Mucosa of descending colon (tissue), 3 donors: ENCODE measurements at regions not wholly inside any gene's neighbourhood (a gene's known extent, or its start where the extent isn't known, plus 50 kb on each side); places are given as distances from the start of the nearest gene placed in this dataset.

Experiments
- ATAC-seq: fragments of 200-7000 bp; cut with Tn5 transposase; one replicate; pipeline ENCODE4 v1.9.1; 2020; ENCODE audit warnings: mild to moderate bottlenecking, moderate library complexity
- DNase-seq, 3 donors: peaks; one replicate each; pipeline ENCODE4 v3.0.0-alpha.2; 2020
- H3K36me3 ChIP-seq: fragments of 200-600 bp; one replicate; pipeline ENCODE4 v1.8.0; 2021; ENCODE audit warnings: low read depth, mild to moderate bottlenecking
- H3K4me1 ChIP-seq: fragments of 200-600 bp; one replicate; pipeline ENCODE4 v1.8.0; 2021; ENCODE audit warnings: low read depth, mild to moderate bottlenecking
- H3K4me3 ChIP-seq: fragments of 200-600 bp; one replicate; pipeline ENCODE4 v1.8.0; 2021; ENCODE audit warnings: mild to moderate bottlenecking
- H3K9me3 ChIP-seq: fragments of 200-600 bp; one replicate; pipeline ENCODE4 v1.8.0; 2021; ENCODE audit warnings: mild to moderate bottlenecking
- CTCF ChIP-seq: fragments of 200-600 bp; IDR thresholded peaks from one replicate; pipeline ENCODE4 v1.8.0; 2022; ENCODE audit warnings: antibody characterized with exemption, mild to moderate bottlenecking
- intact Hi-C, 2 donors: fragments of 100-400 bp; cut with DNase I in 1 of 2; cut with micrococcal nuclease in 1 of 2; formaldehyde crosslinking; loops; one replicate each; pipeline versions ENCODE4 v1.11.0 to v1.11.1; 2022; cut with DNase I, micrococcal nuclease
- donor health status: DM: no; HTN: no; CAD: no; lungs with moderate emphysema.
- donor health status: DM: no; HTN: no; CAD: no.
- donor health status: DM: no; HTN: yes; CAD: no.

- Histone ChIP-seq H3K36me3 (no peaks in the 10 kb centered on the region), H3K4me3 (no peak overlapping the region), H3K9me3 (no peaks in the 10 kb centered on the region), H3K4me1 (no peaks in the 10 kb centered on the region)
- intact Hi-C loops: no loop called here
- no peak for ATAC-seq
- DNase-seq: no peak
- no peak for TF ChIP-seq CTCF
These were observed 523.9 kb upstream of the ADGRL4 start for GRCh38 chr1:79530476-79530875.

DNA sequence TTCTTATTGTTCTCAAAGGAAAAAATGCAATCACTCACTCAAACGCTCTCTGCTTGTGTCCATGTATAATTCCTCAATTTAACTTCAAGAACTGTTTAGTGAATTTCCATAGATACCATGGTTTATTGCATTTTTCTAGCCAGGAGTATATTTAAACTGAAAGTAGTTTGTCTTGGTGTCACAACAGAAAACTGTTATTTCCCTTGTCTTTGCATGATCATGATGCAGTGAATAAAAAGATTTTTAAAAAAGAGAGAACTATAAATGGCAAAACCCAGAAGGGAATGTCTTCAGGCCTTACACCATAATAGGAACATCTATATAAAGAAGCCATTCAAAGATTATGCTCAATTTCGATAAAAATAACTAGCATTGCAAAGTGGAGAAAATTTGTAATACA lies 523.5 kb upstream of the ADGRL4 start:
- ATAC-seq (no peak), DNase-seq (no peak)
- Histone ChIP-seq H3K36me3 (no peaks in the 10 kb centered on the region), H3K4me3 (no peak overlapping the region), H3K4me1 (no peaks in the 10 kb centered on the region), H3K9me3 (no peaks in the 10 kb centered on the region)
- intact Hi-C loops: no loop called here
- TF ChIP-seq CTCF: no peak

DNA sequence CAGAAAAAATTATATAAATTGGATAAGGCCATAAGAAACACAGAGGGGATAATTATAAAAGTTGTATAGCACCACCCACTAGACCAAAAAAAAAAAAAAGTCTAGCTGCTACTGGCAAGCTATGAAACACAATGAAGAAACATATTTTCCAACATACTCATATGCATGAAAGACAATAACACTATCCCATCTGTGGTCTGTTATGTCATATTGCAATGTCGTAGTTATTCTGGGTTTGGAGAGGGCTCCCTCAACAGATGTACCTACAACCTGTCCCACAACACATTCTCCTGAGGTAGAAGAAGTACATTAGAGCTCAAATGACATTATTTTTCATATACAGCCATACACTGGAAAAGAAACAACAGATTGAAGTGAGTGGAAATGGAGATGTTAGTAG lies 517.6 kb upstream of the ADGRL4 start:
- no peaks in the 10 kb centered on the region for H3K36me3 ChIP-seq
- H3K9me3 ChIP-seq: no peaks in the 10 kb centered on the region
- ATAC-seq (no peak), DNase-seq (no peak)
- no peaks in the 10 kb centered on the region for H3K4me1 ChIP-seq
- no peak for TF ChIP-seq CTCF
- intact Hi-C loops: no loop called here
- no peak overlapping the region for H3K4me3 ChIP-seq

- H3K36me3 ChIP-seq: no peaks in the 10 kb centered on the region
- DNase-seq: no peak
- no peaks in the 10 kb centered on the region for H3K4me1 ChIP-seq
- intact Hi-C loops: no loop called here
- no peak for ATAC-seq
- TF ChIP-seq CTCF: no peak
- H3K9me3 ChIP-seq: no peaks in the 10 kb centered on the region
- no peak overlapping the region for H3K4me3 ChIP-seq
These were observed 512.7 kb upstream of the ADGRL4 start for GRCh38 chr1:79519084-79519760.

DNA sequence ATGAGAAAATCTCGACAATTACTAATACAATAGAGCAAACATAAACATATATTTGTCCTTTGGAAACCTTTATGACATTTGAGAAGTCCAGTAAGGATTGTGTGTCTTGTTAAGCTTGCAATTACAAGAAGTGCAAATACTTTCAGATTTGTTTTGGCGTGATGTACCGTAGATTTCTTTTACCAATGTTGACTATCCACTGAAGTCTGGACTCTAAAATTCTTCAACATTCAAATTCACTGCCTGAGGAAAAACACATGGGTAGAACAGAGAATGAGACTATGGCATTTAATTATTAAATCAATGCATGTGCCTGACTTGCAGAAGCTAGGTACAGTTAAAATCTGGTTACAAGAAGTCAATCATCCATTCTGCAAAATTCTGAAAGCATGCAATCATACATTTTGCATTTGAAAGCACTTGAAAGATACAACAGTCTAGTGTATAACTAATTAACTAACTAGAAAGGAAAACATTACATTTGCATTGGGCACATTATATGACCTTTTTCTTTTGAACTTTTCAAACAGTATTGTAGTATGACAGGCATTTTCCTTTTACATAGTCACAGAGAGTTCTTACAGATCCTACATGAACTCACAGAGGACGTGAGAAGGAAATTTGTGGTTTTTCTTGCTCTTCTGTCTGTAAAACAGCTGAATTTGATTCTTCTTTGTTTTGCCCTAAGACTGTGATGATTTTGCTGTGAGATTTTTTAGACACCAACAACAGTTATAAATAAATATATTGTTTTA lies 511.1 kb upstream of the ADGRL4 start:
- DNase-seq: no peak
- Histone ChIP-seq H3K4me3 (no peak overlapping the region), H3K9me3 (no peaks in the 10 kb centered on the region), H3K4me1 (no peaks in the 10 kb centered on the region), H3K36me3 (no peaks in the 10 kb centered on the region)
- intact Hi-C loops: no loop called here
- ATAC-seq: no peak
- TF ChIP-seq CTCF: no peak
